ENCODE measurements at regions not wholly inside any gene's neighbourhood (a gene's known extent, or its start where the extent isn't known, plus 50 kb on each side); places are given as distances from the start of the nearest gene placed in this dataset.
"Not testable (repeated sequence)": the region's sequence is repeated elsewhere in the genome, so short reads cannot be mapped to it uniquely, and the experiment has no call there.

GRCh38 chr12:73220951-73221350 lies 948.8 kb downstream of the TRHDE start:
- DNase-seq: no peak

DNA sequence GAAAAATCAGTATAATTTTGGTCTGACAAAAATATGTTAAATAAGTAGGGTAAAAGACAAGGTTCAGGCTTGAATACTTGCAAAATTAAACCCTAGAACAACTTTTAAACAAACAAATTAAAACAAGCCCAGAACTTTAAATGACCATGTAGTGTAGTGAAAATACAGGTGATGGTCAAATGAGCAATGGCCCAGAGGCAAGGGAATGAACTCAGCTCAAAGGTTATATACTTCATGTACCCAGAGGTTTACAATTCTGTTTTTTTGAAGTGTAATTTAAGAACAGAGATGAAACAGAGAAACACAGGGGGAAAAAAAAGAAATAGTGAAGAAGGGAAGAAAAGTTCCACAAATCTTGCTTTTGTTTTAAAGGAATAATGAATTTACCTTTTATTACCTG lies 949.2 kb downstream of the TRHDE start:
- no peak for DNase-seq

GRCh38 chr12:73221836-73222235 lies 949.7 kb downstream of the TRHDE start:
- DNase-seq: no peak

DNA sequence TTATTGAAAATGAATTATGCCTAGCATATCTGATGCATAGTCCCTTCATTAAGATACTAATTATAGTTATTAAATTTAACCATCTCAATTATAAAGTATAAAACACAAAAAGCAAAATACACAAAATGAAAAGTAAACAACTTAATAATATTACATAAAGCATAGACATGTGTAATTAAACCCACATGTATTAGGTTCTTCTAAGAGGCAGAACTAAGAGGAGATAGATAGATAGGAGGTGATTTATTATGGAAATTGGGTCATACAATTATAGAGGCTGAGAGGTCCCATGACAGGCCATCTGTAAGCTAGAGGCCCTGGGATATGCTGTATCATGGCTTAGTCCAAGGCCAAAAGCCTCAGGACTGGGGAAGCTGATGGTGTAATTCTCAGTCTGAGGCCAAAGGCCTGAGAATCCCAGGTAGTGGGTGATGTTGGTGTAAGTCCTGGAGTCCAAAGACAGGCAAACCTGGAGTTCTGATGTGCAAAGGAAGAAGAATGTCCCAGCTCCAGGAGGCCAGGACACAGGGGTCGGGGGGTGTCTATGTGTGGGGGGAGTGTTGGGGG lies 953.3 kb downstream of the TRHDE start:
- DNase-seq: no peak

DNA sequence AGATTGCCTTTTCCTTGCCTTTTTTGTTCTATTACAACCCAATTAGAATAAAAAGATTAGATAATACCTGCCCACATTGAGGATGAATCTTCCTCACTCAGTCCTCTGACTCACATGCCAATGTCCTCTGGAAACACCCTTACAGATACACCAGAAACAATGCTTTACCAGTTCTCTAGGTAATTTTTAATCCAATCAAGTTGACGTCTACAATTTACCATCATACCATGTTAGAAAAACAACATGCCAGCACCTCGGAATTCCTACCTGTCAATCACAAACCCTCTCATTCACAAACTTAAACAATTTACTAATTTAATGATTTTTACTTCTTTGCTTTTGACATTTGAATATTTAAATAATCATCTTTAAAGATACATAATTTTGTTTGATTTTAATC lies 953.8 kb downstream of the TRHDE start:
- DNase-seq: no peak

DNA sequence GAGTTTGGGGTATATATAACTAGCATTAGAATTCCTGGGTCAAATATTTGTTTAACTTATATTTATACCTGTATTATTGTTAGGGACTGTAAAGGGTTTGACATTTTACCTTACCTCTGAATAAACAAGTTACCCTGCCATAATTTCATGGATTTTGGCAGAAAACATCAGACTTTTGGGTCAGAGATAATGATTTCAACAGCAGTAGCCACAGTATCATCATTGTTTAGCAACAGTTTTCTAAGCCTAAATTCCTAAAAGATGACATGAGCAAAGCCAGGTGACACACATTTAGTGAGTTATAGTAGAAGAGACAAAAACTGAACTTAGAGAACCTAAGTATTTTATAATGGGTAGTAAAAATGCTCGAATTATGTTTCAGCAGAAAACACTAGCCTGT lies 954.4 kb downstream of the TRHDE start:
- no peak for DNase-seq

DNA sequence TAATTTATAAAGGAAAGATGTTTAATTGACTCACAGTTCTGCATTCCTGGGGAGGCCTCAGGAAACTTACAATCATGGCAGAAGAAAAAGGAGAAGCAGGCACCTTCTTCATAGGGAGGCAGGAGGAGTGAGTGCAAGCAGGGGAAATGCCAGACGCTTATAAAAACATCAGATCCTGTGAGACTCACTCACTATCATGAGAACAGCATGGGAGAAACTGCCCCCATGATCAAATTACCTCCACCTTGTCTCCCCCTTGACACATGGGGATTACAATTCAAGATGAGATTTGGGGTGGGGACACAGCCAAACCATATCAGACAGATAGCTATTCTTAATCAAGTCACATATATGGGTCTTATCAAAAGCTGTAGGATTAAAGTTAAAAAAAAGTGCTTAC lies 956.7 kb downstream of the TRHDE start:
- DNase-seq: not testable (repeated sequence)

- no peak for DNase-seq
These were observed 963.2 kb downstream of the TRHDE start for GRCh38 chr12:73235387-73235786.

DNA sequence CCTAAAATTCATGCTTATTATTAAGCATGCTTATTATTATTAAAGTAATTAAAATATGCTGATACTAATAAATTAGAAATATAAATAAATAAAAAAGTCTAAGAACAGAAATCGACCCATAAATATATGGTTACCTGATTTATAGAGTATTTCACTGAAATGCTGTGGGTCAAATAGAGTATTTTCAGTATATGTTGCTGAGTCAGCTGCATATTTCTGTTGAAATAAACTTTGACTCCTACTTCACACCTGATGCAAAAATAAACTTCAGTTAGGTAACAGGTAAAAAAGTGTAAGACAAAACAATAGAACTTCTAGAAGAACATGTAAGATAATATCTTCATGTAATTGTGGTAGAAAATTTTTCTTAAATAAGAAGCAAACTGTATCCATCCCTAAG lies 967.9 kb downstream of the TRHDE start:
- DNase-seq: no peak

DNA sequence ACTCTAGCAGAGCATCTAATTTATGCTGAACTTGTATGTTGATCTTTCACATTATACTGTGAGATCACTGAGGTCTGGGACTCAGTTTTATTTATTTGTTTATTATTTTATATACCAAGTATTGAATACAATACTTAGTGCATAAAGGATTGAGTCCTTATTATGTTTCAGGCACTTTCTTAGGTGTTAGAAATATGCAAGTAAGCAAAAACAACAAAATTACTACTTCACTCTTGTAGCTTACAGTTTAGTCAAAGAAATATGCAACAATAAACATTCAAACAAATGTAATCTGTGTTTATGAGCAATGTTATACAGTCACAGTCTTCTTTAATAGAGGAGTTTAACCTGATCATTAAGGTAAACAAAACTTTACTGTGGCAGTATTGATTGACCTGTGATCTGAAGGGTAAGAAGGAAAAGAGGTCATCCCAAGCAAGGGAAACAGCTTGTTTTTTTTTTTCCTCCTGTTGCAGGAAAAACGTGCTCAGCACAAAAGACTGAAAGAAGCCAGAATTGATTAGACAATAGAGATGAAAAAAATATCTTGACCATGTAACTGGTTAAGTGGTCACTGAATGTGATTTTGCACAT lies 990.7 kb downstream of the TRHDE start:
- DNase-seq: no peak

- no peak for DNase-seq
These were observed 994.0 kb downstream of the TRHDE start for GRCh38 chr12:73266206-73266605.

GRCh38 chr12:73274976-73275375 lies 1002.8 kb downstream of the TRHDE start:
- no peak for DNase-seq

GRCh38 chr12:73277971-73278370 lies 1005.8 kb downstream of the TRHDE start:
- peak; percentile 3 for DNase-seq

- no peak for DNase-seq
These were observed 1029.4 kb downstream of the TRHDE start for GRCh38 chr12:73301530-73301929.

GRCh38 chr12:73307260-73307659 lies 1035.1 kb downstream of the TRHDE start:
- no peak for DNase-seq

GRCh38 chr12:73308079-73308478 lies 1035.9 kb downstream of the TRHDE start:
- no peak for DNase-seq

DNA sequence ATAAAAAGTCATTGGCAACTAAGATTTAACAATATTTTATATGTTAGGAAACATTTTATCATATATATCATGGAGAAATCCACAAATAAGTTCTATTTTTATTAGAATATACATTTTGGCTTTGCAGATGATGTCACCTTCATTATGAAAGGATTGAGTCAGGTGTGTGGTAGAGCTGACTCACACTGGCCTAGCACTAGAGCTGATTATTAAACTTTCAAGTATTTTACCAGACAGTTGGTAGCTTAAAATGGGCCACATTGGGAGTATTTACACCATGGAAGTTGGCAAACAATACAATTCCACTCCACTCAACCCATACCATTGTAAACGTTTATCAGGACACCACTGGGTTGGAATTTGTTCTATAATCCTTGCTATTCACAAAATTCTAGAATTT lies 1036.6 kb downstream of the TRHDE start:
- DNase-seq: no peak

- DNase-seq: no peak
These were observed 1049.1 kb downstream of the TRHDE start for GRCh38 chr12:73321319-73321718.

DNA sequence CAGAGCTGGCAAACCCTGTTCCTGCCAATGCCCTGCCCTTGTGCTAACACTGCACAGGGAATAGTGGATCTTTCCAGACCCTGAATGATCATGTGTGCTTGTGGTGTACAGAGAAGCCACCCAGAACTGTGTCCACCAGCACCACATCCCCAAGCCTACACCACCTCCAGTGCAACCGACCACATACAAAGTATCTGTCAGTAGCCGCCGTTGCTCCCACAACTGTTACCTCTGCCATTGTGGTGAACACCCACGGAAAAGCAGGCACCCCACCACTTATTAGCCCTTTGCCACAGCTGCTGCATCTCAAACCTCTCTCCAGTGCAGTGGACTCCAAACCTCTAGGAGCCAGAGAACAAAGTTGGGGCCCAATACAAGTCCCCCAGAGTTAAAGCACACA lies 1049.6 kb downstream of the TRHDE start:
- DNase-seq: no peak

DNA sequence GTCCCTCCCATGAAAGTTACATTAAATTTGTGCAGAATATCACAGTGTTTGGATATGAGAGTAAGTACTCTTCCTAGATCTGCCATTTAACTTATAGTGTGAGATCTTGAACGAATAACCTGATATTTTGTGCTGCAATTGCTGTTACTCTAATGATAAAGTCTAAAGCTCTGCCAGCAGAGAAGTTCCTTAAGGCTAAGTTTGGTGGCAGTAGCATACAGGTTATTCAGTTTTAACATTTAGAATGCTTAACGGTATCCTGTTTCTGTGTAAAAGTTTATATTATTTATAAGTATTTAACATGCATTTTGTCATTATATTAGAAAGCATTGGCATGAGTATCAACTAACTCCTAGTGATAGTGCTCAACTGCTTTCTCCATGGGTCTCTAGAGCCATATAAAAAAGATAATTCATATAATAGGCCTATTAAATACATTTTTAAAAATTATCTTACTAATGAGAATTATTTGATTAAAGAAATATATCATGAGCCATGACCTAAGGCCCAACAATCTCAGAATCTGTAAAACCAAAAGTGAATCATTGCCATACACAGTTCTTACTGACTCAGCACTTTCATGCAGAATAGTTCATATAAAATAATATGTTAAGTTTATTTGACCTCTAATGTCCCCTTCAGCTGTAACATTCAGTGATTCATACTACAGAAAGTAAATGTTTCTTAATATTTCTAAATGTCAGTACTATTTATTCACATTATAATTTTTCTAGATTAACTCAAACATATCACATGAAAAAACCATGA lies 1058.6 kb downstream of the TRHDE start:
- DNase-seq: no peak

- DNase-seq: no peak
These were observed 1069.5 kb downstream of the TRHDE start for GRCh38 chr12:73341559-73342247.

DNA sequence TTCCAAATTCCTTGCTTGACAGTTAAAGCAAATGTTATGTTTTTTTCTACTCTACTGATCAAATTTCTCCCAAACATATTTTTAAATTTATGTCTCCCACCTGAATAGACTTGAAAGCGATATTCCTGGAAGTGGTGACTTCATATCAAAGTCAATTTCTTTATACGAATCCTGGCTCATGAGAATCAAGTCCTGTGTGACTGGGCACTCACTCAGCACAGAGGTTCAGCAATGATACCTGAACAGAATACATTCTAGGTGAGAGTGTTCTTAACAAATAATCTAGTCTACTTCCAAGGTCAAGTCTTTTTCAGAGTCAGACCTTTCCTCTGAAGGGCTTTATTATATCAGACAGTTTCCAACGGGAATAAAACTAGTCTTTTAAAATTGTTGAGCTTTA lies 1070.6 kb downstream of the TRHDE start:
- DNase-seq: no peak

DNA sequence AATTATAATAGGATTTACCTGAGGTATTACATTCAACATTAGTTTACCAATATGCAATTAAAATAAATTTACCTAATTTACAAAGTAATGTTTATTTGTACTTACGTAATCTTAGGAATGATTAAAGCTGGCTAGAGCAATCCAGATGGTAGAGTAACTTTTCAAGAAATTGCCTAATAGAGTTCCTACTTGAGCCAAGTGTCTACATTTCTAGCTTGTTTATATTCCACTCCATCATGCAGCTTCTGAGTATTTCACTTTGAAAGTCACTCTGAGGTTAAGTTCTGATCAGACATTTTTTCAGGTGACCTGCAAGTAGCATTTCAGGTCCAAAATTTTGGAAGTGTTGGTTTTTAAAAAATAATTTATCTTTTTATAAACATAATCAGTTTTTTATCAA lies 1080.7 kb downstream of the TRHDE start:
- DNase-seq: no peak
